ENCODE measurements at regions not wholly inside any gene's neighbourhood (a gene's known extent, or its start where the extent isn't known, plus 50 kb on each side); places are given as distances from the start of the nearest gene placed in this dataset.

- TF ChIP-seq POLR2A (IDR thresholded peaks at IDR 0.05; ENCODE audit: low read depth, low read length) (no peak), CTCF (conservative IDR thresholded peaks at IDR 0.05; ENCODE audit: low read depth, low read length) (no peak), USF2 (IDR thresholded peaks at IDR 0.05; ENCODE audit: low read depth, low read length) (no peak)
These were observed 878.7 kb upstream of the SLITRK1 start for GRCh38 chr13:84760956-84761355.

Measured in IMR-90 (cell line).